Neural cell (in vitro differentiated cells): ENCODE measurements at regions not wholly inside any gene's neighbourhood (a gene's known extent, or its start where the extent isn't known, plus 50 kb on each side); places are given as distances from the start of the nearest gene placed in this dataset.
"Not testable (repeated sequence)": the region's sequence is repeated elsewhere in the genome, so short reads cannot be mapped to it uniquely, and the experiment has no call there.

Experiments
- H2AFZ ChIP-seq: fragments of 200-600, 300-800 bp; sonication (generic), shearing (Covaris generic); 2 replicates; pipeline ENCODE4 v1.6.0; 2014; ENCODE audit warnings: low read depth, mild to moderate bottlenecking, antibody characterized with exemption, low read length, moderate library complexity
- H3F3A ChIP-seq: fragments of 200-600 bp; shearing (Covaris generic); 2 replicates; pipeline ENCODE4 v1.6.1; 2016; ENCODE audit warnings: mild to moderate bottlenecking, moderate library complexity, mixed read lengths, antibody characterized with exemption, low read length; ENCODE audit not compliant: insufficient read depth, poor library complexity, severe bottlenecking
- H3K27ac ChIP-seq: fragments of 200-600, 300-800 bp; sonication (generic), shearing (Covaris generic); 2 replicates; pipeline ENCODE4 v1.5.1; 2014; ENCODE audit warnings: mild to moderate bottlenecking, low read length, moderate library complexity
- H3K27me3 ChIP-seq: fragments of 300-800, 200-600 bp; sonication (generic), shearing (Covaris generic); 2 replicates; pipeline ENCODE4 v1.6.0; 2014; ENCODE audit warnings: mild to moderate bottlenecking, low read depth, low read length, moderate library complexity; ENCODE audit not compliant: insufficient read depth
- H3K36me3 ChIP-seq: fragments of 300-800, 200-600 bp; sonication (generic), shearing (Covaris generic); 2 replicates; pipeline ENCODE4 v1.5.1; 2014; ENCODE audit warnings: mild to moderate bottlenecking, antibody characterized with exemption, low read length, moderate library complexity; ENCODE audit not compliant: insufficient read depth
- H3K4me2 ChIP-seq: fragments of 300-800, 200-600 bp; sonication (generic), shearing (Covaris generic); 2 replicates; pipeline ENCODE4 v1.6.0; 2014; ENCODE audit warnings: mild to moderate bottlenecking, low read length
- H3K4me3 ChIP-seq: fragments of 300-800, 200-600 bp; sonication (generic), shearing (Covaris generic); 2 replicates; pipeline ENCODE4 v1.5.1; 2014; ENCODE audit warnings: mild to moderate bottlenecking, low read length, moderate library complexity
- H3K79me2 ChIP-seq: fragments of 200-600 bp; shearing (Covaris generic); replicated peaks from 2 replicates; pipeline ENCODE4 v1.6.0; 2014; ENCODE audit warnings: mild to moderate bottlenecking, low read length, moderate library complexity; ENCODE audit not compliant: insufficient read depth
- H3K9ac ChIP-seq: fragments of 300-800, 200-600 bp; sonication (generic), shearing (Covaris generic); 2 replicates; pipeline ENCODE4 v1.6.1; 2016; ENCODE audit warnings: mild to moderate bottlenecking, low read length, mixed read lengths
- H3K9me2 ChIP-seq: fragments of 200-600 bp; shearing (Covaris generic); 2 replicates; pipeline ENCODE4 v1.6.1; 2016; ENCODE audit warnings: mild to moderate bottlenecking, low read length, mixed read lengths; ENCODE audit not compliant: insufficient read depth
- H3K9me3 ChIP-seq: fragments of 200-600, 300-800 bp; sonication (generic), shearing (Covaris generic); 2 replicates; pipeline ENCODE4 v1.6.1; 2016; ENCODE audit warnings: mild to moderate bottlenecking, mixed run types, low read length, moderate library complexity, mixed read lengths
- H4K20me1 ChIP-seq: fragments of 200-600 bp; shearing (Covaris generic); 2 replicates; pipeline ENCODE4 v1.6.1; 2016; ENCODE audit warnings: mild to moderate bottlenecking, mixed run types; ENCODE audit not compliant: insufficient read depth
- EP300 ChIP-seq: fragments of 450-650 bp; conservative IDR thresholded peaks from 2 replicates; pipeline ENCODE4 v1.6.1; 2014; ENCODE audit warnings: antibody characterized with exemption, mild to moderate bottlenecking, moderate library complexity; ENCODE audit not compliant: poor library complexity, severe bottlenecking
- EZH2 ChIP-seq: fragments of 200-600, 300-800 bp; shearing (Covaris generic), sonication (generic); IDR thresholded peaks from 2 replicates; pipeline ENCODE4 v1.6.1; 2014; ENCODE audit warnings: antibody characterized with exemption, low read length, borderline replicate concordance, mild to moderate bottlenecking; ENCODE audit not compliant: insufficient read depth, poor library complexity, severe bottlenecking
- MXI1 ChIP-seq: fragments of 450-650 bp; conservative IDR thresholded peaks from 2 replicates; pipeline ENCODE4 v1.6.1; 2014; ENCODE audit warnings: antibody characterized with exemption, mild to moderate bottlenecking; ENCODE audit not compliant: poor library complexity, severe bottlenecking
- POLR2AphosphoS5 ChIP-seq: IDR thresholded peaks from 2 replicates; pipeline ENCODE4 v1.6.1; 2012
- RAD21 ChIP-seq: fragments of 450-650 bp; conservative IDR thresholded peaks from 2 replicates; pipeline ENCODE4 v1.6.1; 2014; ENCODE audit warnings: antibody characterized with exemption, mild to moderate bottlenecking, moderate library complexity
- REST ChIP-seq: IDR thresholded peaks from 2 replicates; pipeline ENCODE4 v1.6.1; 2012; ENCODE audit warnings: borderline replicate concordance
- SMC3 ChIP-seq: fragments of 450-650 bp; conservative IDR thresholded peaks from 2 replicates; pipeline ENCODE4 v1.6.1; 2014; ENCODE audit warnings: antibody characterized with exemption, mild to moderate bottlenecking, moderate library complexity; ENCODE audit not compliant: poor library complexity
- TAF1 ChIP-seq: IDR thresholded peaks from 2 replicates; pipeline ENCODE4 v1.6.1; 2012; ENCODE audit warnings: low read depth
- TF ChIP-seq, protein P1 (sequence below): fragments of 450-650 bp; IDR thresholded peaks from 2 replicates; pipeline ENCODE4 v1.5.1; 2014; ENCODE audit warnings: antibody characterized with exemption, mild to moderate bottlenecking, moderate library complexity; ENCODE audit not compliant: poor library complexity, severe bottlenecking

DNA sequence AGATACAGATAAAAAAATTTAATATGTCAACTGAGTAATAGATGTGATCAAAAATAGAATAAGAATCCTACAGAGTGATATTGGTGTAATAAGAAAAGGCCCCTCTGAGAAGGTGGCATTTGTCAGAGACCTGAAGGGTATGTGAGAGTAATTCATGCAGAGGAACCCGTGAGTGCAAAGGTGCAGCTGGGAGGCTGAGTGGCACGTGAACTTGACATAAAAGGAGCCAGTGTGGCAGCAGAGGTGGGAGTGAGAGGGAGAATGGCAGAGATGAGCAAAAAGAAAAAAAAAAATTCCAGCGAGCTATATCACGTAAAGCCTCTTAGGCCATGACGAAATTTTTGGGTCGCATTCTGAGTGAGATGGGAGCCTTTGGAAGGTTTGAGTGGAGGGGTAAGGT lies 588.9 kb downstream of the KCTD12 start:
- no peak overlapping the region for H3K27ac ChIP-seq
- no peaks in the 10 kb centered on the region for H3K9me2 ChIP-seq
- H3K79me2 ChIP-seq, result no peaks in the 10 kb centered on the region
- H3F3A ChIP-seq, result no peaks in the 10 kb centered on the region
- no peaks in the 10 kb centered on the region for H4K20me1 ChIP-seq
- H3K4me3 ChIP-seq, result no peak overlapping the region
- no peaks in the 10 kb centered on the region for H3K27me3 ChIP-seq
- no peak overlapping the region for H3K4me2 ChIP-seq
- H3K36me3 ChIP-seq, result no peaks in the 10 kb centered on the region
- H3K9ac ChIP-seq, result no peak overlapping the region
- H2AFZ ChIP-seq, result no peak overlapping the region
- TF ChIP-seq RAD21, result no peak
- no peak for TF ChIP-seq POLR2AphosphoS5
- no peak for TF ChIP-seq EP300
- no peak for TF ChIP-seq EZH2
- no peak for TF ChIP-seq REST
- TF ChIP-seq SMC3, result no peak
- no peaks in the 10 kb centered on the region for H3K9me3 ChIP-seq

DNA sequence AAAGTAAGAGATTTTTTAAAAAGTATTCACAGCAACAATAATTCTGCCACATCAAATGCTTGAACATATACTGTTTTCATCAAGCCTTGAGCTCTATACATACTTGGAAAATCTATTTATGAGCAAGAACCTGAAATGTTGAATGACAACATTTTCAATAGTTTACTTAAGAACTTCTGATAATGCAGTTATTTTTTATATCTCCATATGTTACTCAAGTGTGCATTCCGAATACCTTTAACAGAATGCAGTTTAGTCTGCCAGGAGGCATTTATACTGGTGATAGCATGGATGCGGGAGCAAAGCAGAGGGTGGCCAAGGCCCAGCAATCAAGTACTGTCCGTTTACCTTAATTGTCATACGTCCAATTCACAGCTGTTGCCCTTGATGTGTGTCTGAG lies 589.5 kb downstream of the KCTD12 start:
- Histone ChIP-seq H3K9me2 (no peaks in the 10 kb centered on the region), H3K4me3 (no peak overlapping the region), H3K36me3 (no peaks in the 10 kb centered on the region), H3K27ac (no peak overlapping the region), H3K79me2 (no peaks in the 10 kb centered on the region), H2AFZ (no peak overlapping the region), H3K9ac (no peak overlapping the region), H3F3A (no peaks in the 10 kb centered on the region), H4K20me1 (no peaks in the 10 kb centered on the region), H3K27me3 (no peaks in the 10 kb centered on the region), H3K4me2 (no peak overlapping the region), H3K9me3 (no peaks in the 10 kb centered on the region)
- TF ChIP-seq POLR2AphosphoS5, result no peak
- no peak for TF ChIP-seq EP300
- TF ChIP-seq SMC3, result no peak
- TF ChIP-seq, protein P1, sequence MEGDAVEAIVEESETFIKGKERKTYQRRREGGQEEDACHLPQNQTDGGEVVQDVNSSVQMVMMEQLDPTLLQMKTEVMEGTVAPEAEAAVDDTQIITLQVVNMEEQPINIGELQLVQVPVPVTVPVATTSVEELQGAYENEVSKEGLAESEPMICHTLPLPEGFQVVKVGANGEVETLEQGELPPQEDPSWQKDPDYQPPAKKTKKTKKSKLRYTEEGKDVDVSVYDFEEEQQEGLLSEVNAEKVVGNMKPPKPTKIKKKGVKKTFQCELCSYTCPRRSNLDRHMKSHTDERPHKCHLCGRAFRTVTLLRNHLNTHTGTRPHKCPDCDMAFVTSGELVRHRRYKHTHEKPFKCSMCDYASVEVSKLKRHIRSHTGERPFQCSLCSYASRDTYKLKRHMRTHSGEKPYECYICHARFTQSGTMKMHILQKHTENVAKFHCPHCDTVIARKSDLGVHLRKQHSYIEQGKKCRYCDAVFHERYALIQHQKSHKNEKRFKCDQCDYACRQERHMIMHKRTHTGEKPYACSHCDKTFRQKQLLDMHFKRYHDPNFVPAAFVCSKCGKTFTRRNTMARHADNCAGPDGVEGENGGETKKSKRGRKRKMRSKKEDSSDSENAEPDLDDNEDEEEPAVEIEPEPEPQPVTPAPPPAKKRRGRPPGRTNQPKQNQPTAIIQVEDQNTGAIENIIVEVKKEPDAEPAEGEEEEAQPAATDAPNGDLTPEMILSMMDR, result no peak
- no peak for TF ChIP-seq EZH2
- TF ChIP-seq TAF1, result no peak
- TF ChIP-seq REST, result no peak
- no peak for TF ChIP-seq MXI1
- no peak for TF ChIP-seq RAD21

DNA sequence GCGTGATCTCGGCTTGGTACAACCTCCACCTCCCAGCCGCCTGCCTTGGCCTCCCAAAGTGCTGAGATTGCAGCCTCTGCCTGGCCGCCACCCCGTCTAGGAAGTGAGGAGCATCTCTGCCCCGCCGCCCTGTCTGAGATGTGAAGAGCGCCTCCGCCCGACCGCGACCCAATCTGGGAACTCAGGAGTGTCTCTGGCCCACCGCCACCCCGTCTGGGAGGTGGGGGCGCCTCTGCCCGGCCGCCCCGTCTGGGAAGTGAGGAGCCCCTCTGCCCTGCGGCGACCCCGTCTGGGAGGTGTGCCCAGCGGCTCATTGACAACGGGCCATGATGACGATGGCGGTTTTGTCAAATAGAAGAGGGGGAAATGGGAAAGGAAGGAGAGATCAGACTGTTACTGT lies 591.2 kb downstream of the KCTD12 start:
- H3K27me3 ChIP-seq, H3K79me2 ChIP-seq, H3K9ac ChIP-seq, H3K27ac ChIP-seq, H3K4me3 ChIP-seq, H4K20me1 ChIP-seq, H3K4me2 ChIP-seq, H3K9me2 ChIP-seq, H3K9me3 ChIP-seq, H2AFZ ChIP-seq, H3K36me3 ChIP-seq, H3F3A ChIP-seq: not testable (repeated sequence)
